Bronchial epithelial cell (primary cell): ENCODE measurements at regions not wholly inside any gene's neighbourhood (a gene's known extent, or its start where the extent isn't known, plus 50 kb on each side); places are given as distances from the start of the nearest gene placed in this dataset.
"Not testable (repeated sequence)": the region's sequence is repeated elsewhere in the genome, so short reads cannot be mapped to it uniquely, and the experiment has no call there.

ENCODE experiments used
- DNase-seq: peaks from one replicate; pipeline ENCODE4 v3.0.0-alpha.2; 2010; ENCODE audit warnings: low read depth
- FAIRE-seq: peaks from 2 replicates; lab custom pipeline; 2011; peaks lifted over from hg19 to GRCh38; lab: Jason Lieb, UNC
- H3K27me3 ChIP-seq: 2 replicates; pipeline ENCODE4 v1.5.1; 2011; ENCODE audit warnings: low read length; ENCODE audit not compliant: control insufficient read depth, insufficient read depth
- H3K36me3 ChIP-seq: 2 replicates; pipeline ENCODE4 v1.5.1; 2011; ENCODE audit warnings: low read length; ENCODE audit not compliant: control insufficient read depth, insufficient read depth
- H3K4me3 ChIP-seq: 2 replicates; pipeline ENCODE4 v1.5.1; 2011; ENCODE audit warnings: mild to moderate bottlenecking, low read depth, low read length, control low read depth
- CTCF ChIP-seq: IDR thresholded peaks from 2 replicates; pipeline ENCODE4 v1.5.1; 2011; ENCODE audit warnings: mild to moderate bottlenecking, moderate library complexity, low read length, control low read depth, inconsistent platforms; ENCODE audit not compliant: insufficient read depth, severe bottlenecking

DNA sequence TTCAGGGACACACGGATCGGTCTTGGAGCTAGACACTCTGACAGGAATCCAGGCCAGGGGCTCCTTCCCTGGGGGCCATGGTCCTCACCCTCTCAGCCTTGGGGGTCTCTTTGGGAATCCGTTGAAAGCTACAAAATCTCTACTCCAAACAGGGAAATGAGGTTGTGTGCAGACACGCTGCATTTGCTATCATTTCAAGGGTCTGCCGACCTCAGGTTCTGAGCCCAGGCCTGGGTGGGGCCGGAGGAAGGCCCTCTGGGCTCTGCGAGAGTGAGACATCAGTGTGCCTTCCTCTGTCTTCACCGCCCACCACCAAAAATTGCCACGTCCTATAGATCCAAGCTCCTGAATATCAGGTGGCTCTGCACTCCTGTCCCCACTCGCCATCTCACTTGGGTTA, 74.4 kb upstream of the FGF3 start:
- Histone ChIP-seq H3K4me3 (no peak overlapping the region), H3K27me3 (peaks cover 10% of the 10 kb centered on the region), H3K36me3 (no peaks in the 10 kb centered on the region)
- no peak for TF ChIP-seq CTCF
- DNase-seq (no peak), FAIRE-seq (no peak)

DNA sequence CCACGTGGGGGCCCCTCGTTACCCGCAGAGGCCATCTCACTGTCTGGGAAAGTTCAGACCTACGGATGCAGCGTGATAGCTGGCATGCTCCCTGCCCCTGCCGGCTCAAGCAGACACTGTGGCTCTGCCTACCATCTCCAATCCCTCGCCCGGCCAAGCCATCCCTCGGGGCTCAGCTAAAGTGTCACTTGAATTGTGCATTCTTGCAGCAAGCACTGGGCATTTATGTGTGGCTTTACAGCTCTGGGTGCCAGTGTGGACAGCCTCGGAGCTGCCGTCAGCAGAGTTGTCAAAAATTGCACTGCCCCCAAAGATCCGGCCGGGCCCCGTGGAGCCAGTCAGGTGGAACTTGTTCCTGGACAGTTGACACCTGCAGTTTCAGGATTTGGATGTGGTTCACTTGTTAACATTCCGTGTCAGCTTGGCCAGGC, 75.0 kb upstream of the FGF3 start:
- no peaks in the 10 kb centered on the region for H3K36me3 ChIP-seq
- peaks cover 10% of the 10 kb centered on the region for H3K27me3 ChIP-seq
- TF ChIP-seq CTCF, result no peak
- DNase-seq (no peak), FAIRE-seq (no peak)
- H3K4me3 ChIP-seq, result no peak overlapping the region

DNA sequence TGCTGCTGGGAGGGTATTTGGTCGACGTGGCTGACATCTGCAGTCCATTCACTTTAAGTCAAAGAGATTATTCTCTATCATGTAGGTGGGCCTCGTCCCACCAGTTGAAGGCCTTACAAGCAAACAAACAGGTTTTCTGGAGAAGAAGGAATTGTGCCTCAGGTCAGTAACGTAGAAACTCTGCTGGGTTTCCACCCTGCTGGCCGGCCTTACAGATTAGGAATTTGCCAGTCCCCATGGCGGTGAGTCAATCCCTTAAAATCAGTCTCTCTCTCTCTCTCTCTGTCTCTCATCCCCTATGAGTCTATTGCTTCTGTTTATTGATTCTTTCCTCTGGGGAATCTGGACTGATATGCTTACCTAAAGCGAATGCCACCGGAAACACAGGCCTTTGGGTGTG, 75.4 kb upstream of the FGF3 start:
- FAIRE-seq, result no peak
- no peak for DNase-seq
- TF ChIP-seq CTCF, result no peak
- no peak overlapping the region for H3K4me3 ChIP-seq
- peaks cover 10% of the 10 kb centered on the region for H3K27me3 ChIP-seq
- H3K36me3 ChIP-seq, result no peaks in the 10 kb centered on the region

- TF ChIP-seq CTCF, result no peak
- peaks cover 5% of the 10 kb centered on the region for H3K27me3 ChIP-seq
These were observed 77.0 kb upstream of the FGF3 start for GRCh38 chr11:69896250-69896649.

GRCh38 chr11:69898123-69898522, 78.9 kb upstream of the FGF3 start:
- Histone ChIP-seq H3K36me3 (no peaks in the 10 kb centered on the region), H3K27me3 (peaks cover 3% of the 10 kb centered on the region), H3K4me3 (no peak overlapping the region)
- DNase-seq (no peak), FAIRE-seq (no peak)
- TF ChIP-seq CTCF, result no peak

More at GRCh38 chr11:69896250-69896649, 77.0 kb upstream of the FGF3 start:
- DNase-seq (no peak), FAIRE-seq (no peak)
- Histone ChIP-seq H3K36me3 (no peaks in the 10 kb centered on the region), H3K4me3 (no peak overlapping the region)

- no peaks in the 10 kb centered on the region for H3K36me3 ChIP-seq
- H3K27me3 ChIP-seq, result no peaks in the 10 kb centered on the region
- no peak for FAIRE-seq
- DNase-seq, result no peak
- no peak overlapping the region for H3K4me3 ChIP-seq
- TF ChIP-seq CTCF, result no peak
These were observed 81.0 kb upstream of the FGF3 start for GRCh38 chr11:69899957-69900821.

- not testable (repeated sequence) for DNase-seq, FAIRE-seq, H3K36me3 ChIP-seq, H3K4me3 ChIP-seq, H3K27me3 ChIP-seq
These were observed 81.6 kb upstream of the FGF3 start for GRCh38 chr11:69900822-69901302.
